Neural cell (in vitro differentiated cells): ENCODE measurements at regions not wholly inside any gene's neighbourhood (a gene's known extent, or its start where the extent isn't known, plus 50 kb on each side); places are given as distances from the start of the nearest gene placed in this dataset.

Experiments used
- EP300 ChIP-seq: fragments of 450-650 bp; conservative IDR thresholded peaks from 2 replicates; pipeline ENCODE4 v1.6.1; 2014; ENCODE audit warnings: antibody characterized with exemption, mild to moderate bottlenecking, moderate library complexity; ENCODE audit not compliant: poor library complexity, severe bottlenecking
- EZH2 ChIP-seq: fragments of 200-600, 300-800 bp; shearing (Covaris generic), sonication (generic); IDR thresholded peaks from 2 replicates; pipeline ENCODE4 v1.6.1; 2014; ENCODE audit warnings: antibody characterized with exemption, low read length, borderline replicate concordance, mild to moderate bottlenecking; ENCODE audit not compliant: insufficient read depth, poor library complexity, severe bottlenecking
- MXI1 ChIP-seq: fragments of 450-650 bp; conservative IDR thresholded peaks from 2 replicates; pipeline ENCODE4 v1.6.1; 2014; ENCODE audit warnings: antibody characterized with exemption, mild to moderate bottlenecking; ENCODE audit not compliant: poor library complexity, severe bottlenecking
- POLR2AphosphoS5 ChIP-seq: IDR thresholded peaks from 2 replicates; pipeline ENCODE4 v1.6.1; 2012
- RAD21 ChIP-seq: fragments of 450-650 bp; conservative IDR thresholded peaks from 2 replicates; pipeline ENCODE4 v1.6.1; 2014; ENCODE audit warnings: antibody characterized with exemption, mild to moderate bottlenecking, moderate library complexity
- SMC3 ChIP-seq: fragments of 450-650 bp; conservative IDR thresholded peaks from 2 replicates; pipeline ENCODE4 v1.6.1; 2014; ENCODE audit warnings: antibody characterized with exemption, mild to moderate bottlenecking, moderate library complexity; ENCODE audit not compliant: poor library complexity
- TAF1 ChIP-seq: IDR thresholded peaks from 2 replicates; pipeline ENCODE4 v1.6.1; 2012; ENCODE audit warnings: low read depth
- TF ChIP-seq, protein P1 (sequence below): fragments of 450-650 bp; IDR thresholded peaks from 2 replicates; pipeline ENCODE4 v1.5.1; 2014; ENCODE audit warnings: antibody characterized with exemption, mild to moderate bottlenecking, moderate library complexity; ENCODE audit not compliant: poor library complexity, severe bottlenecking
- TF ChIP-seq, protein P2 (sequence below): IDR thresholded peaks from 2 replicates; pipeline ENCODE4 v1.6.1; 2012; ENCODE audit warnings: borderline replicate concordance

DNA sequence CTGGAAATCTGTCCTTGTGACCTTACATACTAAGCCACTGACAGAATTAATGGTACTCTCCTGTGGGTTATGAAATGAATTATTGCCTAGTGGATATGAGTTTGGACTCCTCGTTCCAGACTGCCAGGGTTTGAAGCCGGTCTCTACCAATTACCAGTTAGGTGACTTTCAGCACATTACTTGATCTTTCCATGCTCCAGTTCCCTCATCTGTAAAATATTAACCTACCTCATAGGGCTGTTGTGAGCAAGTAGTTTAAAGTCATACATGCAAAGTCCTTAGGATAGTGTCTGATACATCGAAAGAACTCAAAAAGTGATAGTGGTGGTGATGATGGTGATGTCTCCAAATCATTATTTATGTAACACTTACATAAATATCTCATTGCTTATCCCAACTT is 373.5 kb upstream of the ARX start:
- TF ChIP-seq, protein P1, sequence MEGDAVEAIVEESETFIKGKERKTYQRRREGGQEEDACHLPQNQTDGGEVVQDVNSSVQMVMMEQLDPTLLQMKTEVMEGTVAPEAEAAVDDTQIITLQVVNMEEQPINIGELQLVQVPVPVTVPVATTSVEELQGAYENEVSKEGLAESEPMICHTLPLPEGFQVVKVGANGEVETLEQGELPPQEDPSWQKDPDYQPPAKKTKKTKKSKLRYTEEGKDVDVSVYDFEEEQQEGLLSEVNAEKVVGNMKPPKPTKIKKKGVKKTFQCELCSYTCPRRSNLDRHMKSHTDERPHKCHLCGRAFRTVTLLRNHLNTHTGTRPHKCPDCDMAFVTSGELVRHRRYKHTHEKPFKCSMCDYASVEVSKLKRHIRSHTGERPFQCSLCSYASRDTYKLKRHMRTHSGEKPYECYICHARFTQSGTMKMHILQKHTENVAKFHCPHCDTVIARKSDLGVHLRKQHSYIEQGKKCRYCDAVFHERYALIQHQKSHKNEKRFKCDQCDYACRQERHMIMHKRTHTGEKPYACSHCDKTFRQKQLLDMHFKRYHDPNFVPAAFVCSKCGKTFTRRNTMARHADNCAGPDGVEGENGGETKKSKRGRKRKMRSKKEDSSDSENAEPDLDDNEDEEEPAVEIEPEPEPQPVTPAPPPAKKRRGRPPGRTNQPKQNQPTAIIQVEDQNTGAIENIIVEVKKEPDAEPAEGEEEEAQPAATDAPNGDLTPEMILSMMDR: no peak
- TF ChIP-seq EZH2 (no peak), POLR2AphosphoS5 (no peak), EP300 (no peak), TAF1 (no peak), RAD21 (no peak), MXI1 (no peak), SMC3 (no peak)
- TF ChIP-seq, protein P2, sequence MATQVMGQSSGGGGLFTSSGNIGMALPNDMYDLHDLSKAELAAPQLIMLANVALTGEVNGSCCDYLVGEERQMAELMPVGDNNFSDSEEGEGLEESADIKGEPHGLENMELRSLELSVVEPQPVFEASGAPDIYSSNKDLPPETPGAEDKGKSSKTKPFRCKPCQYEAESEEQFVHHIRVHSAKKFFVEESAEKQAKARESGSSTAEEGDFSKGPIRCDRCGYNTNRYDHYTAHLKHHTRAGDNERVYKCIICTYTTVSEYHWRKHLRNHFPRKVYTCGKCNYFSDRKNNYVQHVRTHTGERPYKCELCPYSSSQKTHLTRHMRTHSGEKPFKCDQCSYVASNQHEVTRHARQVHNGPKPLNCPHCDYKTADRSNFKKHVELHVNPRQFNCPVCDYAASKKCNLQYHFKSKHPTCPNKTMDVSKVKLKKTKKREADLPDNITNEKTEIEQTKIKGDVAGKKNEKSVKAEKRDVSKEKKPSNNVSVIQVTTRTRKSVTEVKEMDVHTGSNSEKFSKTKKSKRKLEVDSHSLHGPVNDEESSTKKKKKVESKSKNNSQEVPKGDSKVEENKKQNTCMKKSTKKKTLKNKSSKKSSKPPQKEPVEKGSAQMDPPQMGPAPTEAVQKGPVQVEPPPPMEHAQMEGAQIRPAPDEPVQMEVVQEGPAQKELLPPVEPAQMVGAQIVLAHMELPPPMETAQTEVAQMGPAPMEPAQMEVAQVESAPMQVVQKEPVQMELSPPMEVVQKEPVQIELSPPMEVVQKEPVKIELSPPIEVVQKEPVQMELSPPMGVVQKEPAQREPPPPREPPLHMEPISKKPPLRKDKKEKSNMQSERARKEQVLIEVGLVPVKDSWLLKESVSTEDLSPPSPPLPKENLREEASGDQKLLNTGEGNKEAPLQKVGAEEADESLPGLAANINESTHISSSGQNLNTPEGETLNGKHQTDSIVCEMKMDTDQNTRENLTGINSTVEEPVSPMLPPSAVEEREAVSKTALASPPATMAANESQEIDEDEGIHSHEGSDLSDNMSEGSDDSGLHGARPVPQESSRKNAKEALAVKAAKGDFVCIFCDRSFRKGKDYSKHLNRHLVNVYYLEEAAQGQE: no peak
